ENCODE measurements at regions not wholly inside any gene's neighbourhood (a gene's known extent, or its start where the extent isn't known, plus 50 kb on each side); places are given as distances from the start of the nearest gene placed in this dataset.

GRCh38 chr6:163813979-163814493, 399.5 kb downstream of the QKI start:
- no peak for TF ChIP-seq CTCF (IDR thresholded peaks at IDR 0.05; ENCODE audit: low read depth, low read length, missing control alignments)
- no peak for DNase-seq (ENCODE audit: low read depth)
- H3K4me3 ChIP-seq (ENCODE audit: low read depth, low read length) = no peak overlapping the region

- no peak overlapping the region for H3K4me3 ChIP-seq (ENCODE audit: low read depth, low read length)
- no peak for TF ChIP-seq CTCF (IDR thresholded peaks at IDR 0.05; ENCODE audit: low read depth, low read length, missing control alignments)
Measured at GRCh38 chr6:163811317-163811716, 396.8 kb downstream of the QKI start.

GRCh38 chr6:163809364-163809763, 394.8 kb downstream of the QKI start:
- TF ChIP-seq CTCF (IDR thresholded peaks at IDR 0.05; ENCODE audit: low read depth, low read length, missing control alignments) = no peak

More at GRCh38 chr6:163811317-163811716, 396.8 kb downstream of the QKI start:
- no peak for DNase-seq (ENCODE audit: low read depth)

GRCh38 chr6:163808871-163809270, 394.4 kb downstream of the QKI start:
- no peak for DNase-seq (ENCODE audit: low read depth)
- no peak overlapping the region for H3K4me3 ChIP-seq (ENCODE audit: low read depth, low read length)
- no peak for TF ChIP-seq CTCF (IDR thresholded peaks at IDR 0.05; ENCODE audit: low read depth, low read length, missing control alignments)

More at GRCh38 chr6:163809364-163809763, 394.8 kb downstream of the QKI start:
- no peak for DNase-seq (ENCODE audit: low read depth)
- no peak overlapping the region for H3K4me3 ChIP-seq (ENCODE audit: low read depth, low read length)

- no peak for TF ChIP-seq CTCF (IDR thresholded peaks at IDR 0.05; ENCODE audit: low read depth, low read length, missing control alignments)
- no peak for DNase-seq (ENCODE audit: low read depth)
- no peak overlapping the region for H3K4me3 ChIP-seq (ENCODE audit: low read depth, low read length)
Measured at GRCh38 chr6:163808231-163808630, 393.7 kb downstream of the QKI start.

GRCh38 chr6:163806755-163807499, 392.4 kb downstream of the QKI start:
- no peak for DNase-seq (ENCODE audit: low read depth)
- H3K4me3 ChIP-seq (ENCODE audit: low read depth, low read length) = no peak overlapping the region
- TF ChIP-seq CTCF (IDR thresholded peaks at IDR 0.05; ENCODE audit: low read depth, low read length, missing control alignments) = no peak

GRCh38 chr6:163804991-163805390, 390.5 kb downstream of the QKI start:
- DNase-seq (ENCODE audit: low read depth) = no peak
- TF ChIP-seq CTCF (IDR thresholded peaks at IDR 0.05; ENCODE audit: low read depth, low read length, missing control alignments) = no peak
- no peak overlapping the region for H3K4me3 ChIP-seq (ENCODE audit: low read depth, low read length)

All from GM12864 (cell line).